ENCODE measurements at regions not wholly inside any gene's neighbourhood (a gene's known extent, or its start where the extent isn't known, plus 50 kb on each side); places are given as distances from the start of the nearest gene placed in this dataset.
"Not testable (repeated sequence)": the region's sequence is repeated elsewhere in the genome, so short reads cannot be mapped to it uniquely, and the experiment has no call there.

DNA sequence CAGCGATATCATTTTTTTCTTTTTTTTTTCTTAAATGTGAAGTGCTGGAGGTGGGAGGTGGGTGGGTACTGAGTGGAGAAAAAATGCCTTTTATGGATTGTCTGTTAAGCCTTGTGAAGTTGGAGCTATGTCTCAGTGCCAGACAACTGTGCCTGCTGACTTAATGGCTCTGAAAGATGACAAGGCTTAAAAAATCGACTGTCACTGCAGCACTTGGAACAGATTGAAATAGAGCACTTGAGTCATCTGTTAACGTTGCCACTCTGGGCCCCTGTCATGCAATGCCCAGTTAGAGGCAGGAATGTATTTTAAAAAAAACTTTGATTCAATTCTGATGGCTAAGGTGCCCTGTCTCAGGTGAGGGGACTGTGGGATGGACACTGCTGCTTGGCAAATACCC is 108.2 kb upstream of the HS3ST2 start:
- Histone ChIP-seq H3K27ac (no peak overlapping the region), H3K4me3 (no peak overlapping the region), H3K27me3 (no peaks in the 10 kb centered on the region), H3K36me3 (no peaks in the 10 kb centered on the region), H3K9me3 (no peaks in the 10 kb centered on the region), H3K4me1 (no peaks in the 10 kb centered on the region)
- no peak for ATAC-seq
- TF ChIP-seq, protein P1, sequence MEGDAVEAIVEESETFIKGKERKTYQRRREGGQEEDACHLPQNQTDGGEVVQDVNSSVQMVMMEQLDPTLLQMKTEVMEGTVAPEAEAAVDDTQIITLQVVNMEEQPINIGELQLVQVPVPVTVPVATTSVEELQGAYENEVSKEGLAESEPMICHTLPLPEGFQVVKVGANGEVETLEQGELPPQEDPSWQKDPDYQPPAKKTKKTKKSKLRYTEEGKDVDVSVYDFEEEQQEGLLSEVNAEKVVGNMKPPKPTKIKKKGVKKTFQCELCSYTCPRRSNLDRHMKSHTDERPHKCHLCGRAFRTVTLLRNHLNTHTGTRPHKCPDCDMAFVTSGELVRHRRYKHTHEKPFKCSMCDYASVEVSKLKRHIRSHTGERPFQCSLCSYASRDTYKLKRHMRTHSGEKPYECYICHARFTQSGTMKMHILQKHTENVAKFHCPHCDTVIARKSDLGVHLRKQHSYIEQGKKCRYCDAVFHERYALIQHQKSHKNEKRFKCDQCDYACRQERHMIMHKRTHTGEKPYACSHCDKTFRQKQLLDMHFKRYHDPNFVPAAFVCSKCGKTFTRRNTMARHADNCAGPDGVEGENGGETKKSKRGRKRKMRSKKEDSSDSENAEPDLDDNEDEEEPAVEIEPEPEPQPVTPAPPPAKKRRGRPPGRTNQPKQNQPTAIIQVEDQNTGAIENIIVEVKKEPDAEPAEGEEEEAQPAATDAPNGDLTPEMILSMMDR (IDR thresholded peaks at IDR 0.05): no peak
- TF ChIP-seq POLR2A (IDR thresholded peaks at IDR 0.05): no peak
- DNase-seq: no peak
- WGBS (ENCODE audit: insufficient coverage, low coverage, low lambda C conversion rate, missing lambda C conversion rate): 29% methylated on average over 3 of the region's 3 CpGs
- intact Hi-C loops (cut with DNase I): no loop called here

DNA sequence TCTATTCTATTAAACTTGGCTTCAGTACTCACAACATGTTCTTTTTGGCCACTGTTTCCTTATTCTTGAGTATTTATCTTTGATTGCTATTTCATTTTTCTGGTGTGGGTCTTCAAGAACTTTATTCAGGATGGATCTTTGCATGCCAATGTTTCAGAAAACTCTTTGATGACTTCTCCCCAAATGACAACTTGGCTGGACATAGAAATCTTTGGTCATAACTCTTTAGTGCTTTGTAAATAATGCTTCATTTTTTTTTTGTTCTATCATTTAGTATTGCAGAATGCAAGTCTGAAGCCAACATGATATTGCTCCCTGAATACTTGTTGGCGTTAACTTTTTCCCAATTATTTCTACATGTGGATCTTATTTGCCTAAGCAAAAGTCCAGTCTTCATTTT is 103.6 kb upstream of the HS3ST2 start:
- ATAC-seq (no peak), DNase-seq (no peak)
- H3K27me3 ChIP-seq: no peaks in the 10 kb centered on the region
- H3K36me3 ChIP-seq: no peaks in the 10 kb centered on the region
- intact Hi-C loops (cut with DNase I): no loop called here
- H3K4me1 ChIP-seq: no peaks in the 10 kb centered on the region
- no peak overlapping the region for H3K4me3 ChIP-seq
- H3K27ac ChIP-seq: no peak overlapping the region
- WGBS (ENCODE audit: insufficient coverage, low coverage, low lambda C conversion rate, missing lambda C conversion rate): 58% methylated on average over 1 of the region's 1 CpG
- H3K9me3 ChIP-seq: no peaks in the 10 kb centered on the region
- TF ChIP-seq POLR2A (IDR thresholded peaks at IDR 0.05): no peak
- TF ChIP-seq, protein P1 (IDR thresholded peaks at IDR 0.05): no peak

DNA sequence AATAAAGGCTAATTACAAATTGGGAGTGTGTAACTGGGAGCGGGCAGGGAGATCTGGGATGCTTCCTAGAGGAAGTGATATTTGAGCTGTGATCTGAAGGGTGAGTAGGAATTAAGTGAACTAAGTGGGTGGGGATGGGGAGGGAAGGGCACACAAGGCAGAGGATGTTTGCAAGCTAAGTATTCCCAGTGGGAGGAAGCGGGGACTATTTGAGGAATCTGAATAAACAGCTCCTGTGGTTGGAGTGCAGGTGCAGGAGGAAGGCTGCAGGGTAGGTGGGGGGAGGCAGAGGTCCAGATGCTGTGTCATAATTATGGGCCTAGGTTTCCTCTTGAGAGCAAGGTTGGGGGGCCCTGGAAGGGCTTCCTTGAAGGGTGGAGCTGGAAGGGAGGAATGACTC is 102.1 kb upstream of the HS3ST2 start:
- intact Hi-C loops (cut with DNase I): no loop called here
- ATAC-seq (no peak), DNase-seq (no peak)
- Histone ChIP-seq H3K36me3 (no peaks in the 10 kb centered on the region), H3K9me3 (no peaks in the 10 kb centered on the region), H3K4me1 (no peaks in the 10 kb centered on the region), H3K4me3 (no peak overlapping the region), H3K27me3 (no peaks in the 10 kb centered on the region), H3K27ac (no peak overlapping the region)
- 58% methylated on average over 2 of the region's 2 CpGs for WGBS (ENCODE audit: insufficient coverage, low coverage, low lambda C conversion rate, missing lambda C conversion rate)
- no peak for TF ChIP-seq POLR2A (IDR thresholded peaks at IDR 0.05)
- TF ChIP-seq, protein P1 (IDR thresholded peaks at IDR 0.05): no peak

DNA sequence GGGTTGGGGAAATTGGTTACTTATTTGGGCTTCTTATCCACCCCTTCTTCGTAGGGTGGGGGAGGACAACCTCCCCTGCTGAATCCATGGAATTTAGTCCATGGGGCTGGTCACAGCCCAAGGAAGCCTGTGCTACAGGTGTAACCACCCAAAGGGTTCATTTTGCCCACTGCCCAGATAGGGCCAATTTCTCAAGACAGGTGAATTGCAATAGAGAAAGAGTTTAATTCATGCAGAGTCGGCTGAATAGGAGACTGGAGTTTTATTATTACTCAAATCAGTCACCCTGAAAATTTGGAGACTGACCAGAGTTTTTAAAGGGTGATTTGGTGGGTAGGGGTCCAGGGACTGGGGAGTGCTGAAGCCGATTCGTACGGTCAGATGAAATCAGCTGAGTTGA is 101.5 kb upstream of the HS3ST2 start:
- no peaks in the 10 kb centered on the region for H3K36me3 ChIP-seq
- intact Hi-C loops (cut with DNase I): no loop called here
- no peaks in the 10 kb centered on the region for H3K4me1 ChIP-seq
- ATAC-seq (no peak), DNase-seq (no peak)
- TF ChIP-seq, protein P1 (IDR thresholded peaks at IDR 0.05): no peak
- no peak for TF ChIP-seq POLR2A (IDR thresholded peaks at IDR 0.05)
- no peaks in the 10 kb centered on the region for H3K27me3 ChIP-seq
- no peak overlapping the region for H3K27ac ChIP-seq
- 75% methylated on average over 5 of the region's 5 CpGs for WGBS (ENCODE audit: insufficient coverage, low coverage, low lambda C conversion rate, missing lambda C conversion rate)
- H3K9me3 ChIP-seq: no peaks in the 10 kb centered on the region
- H3K4me3 ChIP-seq: no peak overlapping the region

DNA sequence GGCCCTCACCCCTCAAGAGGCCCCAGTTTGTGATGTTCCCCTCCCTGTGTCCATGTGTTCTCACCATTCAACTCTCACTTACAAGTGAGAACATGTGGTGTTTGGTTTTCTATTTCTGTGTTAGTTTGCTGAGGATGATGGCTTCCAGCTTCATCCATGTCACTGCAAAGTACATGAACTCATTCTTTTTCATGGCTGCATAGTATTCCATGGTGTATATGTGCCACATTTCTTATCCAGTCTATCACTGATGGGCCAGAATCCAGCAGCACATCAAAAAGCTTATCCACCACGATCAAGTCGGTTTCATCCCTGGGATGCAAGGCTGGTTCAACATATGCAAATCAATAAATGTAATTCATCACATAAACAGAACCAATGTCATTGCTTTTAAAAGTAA is 95.4 kb upstream of the HS3ST2 start:
- H3K27ac ChIP-seq; H3K27me3 ChIP-seq; H3K9me3 ChIP-seq; ATAC-seq; H3K4me3 ChIP-seq; DNase-seq; intact Hi-C loops (cut with DNase I); H3K36me3 ChIP-seq; H3K4me1 ChIP-seq: not testable (repeated sequence)
- WGBS (ENCODE audit: insufficient coverage, low coverage, low lambda C conversion rate, missing lambda C conversion rate): 40% methylated on average over 1 of the region's 2 CpGs

All from right lobe of liver (tissue), 6 donors.